ENCODE measurements at regions not wholly inside any gene's neighbourhood (a gene's known extent, or its start where the extent isn't known, plus 50 kb on each side); places are given as distances from the start of the nearest gene placed in this dataset.

DNA sequence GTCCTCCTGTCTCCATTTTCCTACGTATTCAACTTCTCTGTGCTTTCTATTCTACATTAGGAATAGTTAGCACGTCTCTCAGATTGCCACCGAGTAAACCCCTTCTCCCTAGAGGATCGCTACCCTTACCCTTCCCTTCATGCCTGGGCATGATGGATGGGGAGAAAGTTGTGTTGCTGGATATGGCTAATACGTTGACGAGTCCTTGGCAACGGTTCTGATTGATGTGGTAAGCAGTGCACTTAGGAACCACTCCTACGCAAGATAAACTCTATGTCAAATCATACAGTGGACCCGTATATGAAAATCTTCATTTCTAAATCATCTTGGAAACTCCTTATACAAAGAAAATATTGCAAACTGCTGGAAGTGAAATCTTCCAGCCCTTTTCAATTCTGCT is 224.5 kb downstream of the EFNB2 start:
- ATAC-seq (ENCODE audit: low read depth in 2 of 2) (no peak), DNase-seq (no peak)
- H3K4me3 ChIP-seq (ENCODE audit: low read depth, low read length): no peak overlapping the region
- Mint-ChIP-seq H3K27me3 (no peaks in the 10 kb centered on the region), H3K4me3 (no peak overlapping the region), H3K9me3 (peaks cover 0 to 12% (median 2%) of the 10 kb centered on the region in 7 donors), H3K4me1 (no peaks in the 10 kb centered on the region), H3K27ac (no peak overlapping the region), H3K36me3 (no peaks in the 10 kb centered on the region)
- no peaks in the 10 kb centered on the region for H3K9me3 ChIP-seq (ENCODE audit: control insufficient read depth in 2 of 2, low read length in 2 of 2)
- H3K27me3 ChIP-seq (ENCODE audit: control insufficient read depth, insufficient read depth, low read length): no peaks in the 10 kb centered on the region
- no peak overlapping the region for H3K27ac ChIP-seq (ENCODE audit: insufficient read depth, low read length, poor library complexity, severe bottlenecking)
- no peaks in the 10 kb centered on the region for H3K4me1 ChIP-seq (ENCODE audit: control insufficient read depth, insufficient read depth, low read length, poor library complexity, severe bottlenecking)
- no peaks in the 10 kb centered on the region for H3K36me3 ChIP-seq (ENCODE audit: control insufficient read depth, insufficient read depth, low read length)

- no peak overlapping the region for H3K27ac Mint-ChIP-seq
- no peaks in the 10 kb centered on the region for H3K36me3 Mint-ChIP-seq
- H3K36me3 ChIP-seq (ENCODE audit: control insufficient read depth, insufficient read depth, low read length): no peaks in the 10 kb centered on the region
- H3K4me3 Mint-ChIP-seq: no peak overlapping the region
- DNase-seq: no peak
- no peak overlapping the region for H3K27ac ChIP-seq (ENCODE audit: insufficient read depth, low read length, poor library complexity, severe bottlenecking)
- H3K27me3 Mint-ChIP-seq: no peaks in the 10 kb centered on the region
- H3K4me1 Mint-ChIP-seq: no peaks in the 10 kb centered on the region
- H3K4me3 ChIP-seq (ENCODE audit: low read depth, low read length): no peak overlapping the region
- no peaks in the 10 kb centered on the region for H3K9me3 ChIP-seq (ENCODE audit: control insufficient read depth in 2 of 2, low read length in 2 of 2)
- H3K9me3 Mint-ChIP-seq: peaks cover 0 to 12% (median 2%) of the 10 kb centered on the region in 7 donors
- no peaks in the 10 kb centered on the region for H3K27me3 ChIP-seq (ENCODE audit: control insufficient read depth, insufficient read depth, low read length)
- no peak for ATAC-seq (ENCODE audit: low read depth in 2 of 2)
- no peaks in the 10 kb centered on the region for H3K4me1 ChIP-seq (ENCODE audit: control insufficient read depth, insufficient read depth, low read length, poor library complexity, severe bottlenecking)
Measured at GRCh38 chr13:106310291-106310865, 225.1 kb downstream of the EFNB2 start.

DNA sequence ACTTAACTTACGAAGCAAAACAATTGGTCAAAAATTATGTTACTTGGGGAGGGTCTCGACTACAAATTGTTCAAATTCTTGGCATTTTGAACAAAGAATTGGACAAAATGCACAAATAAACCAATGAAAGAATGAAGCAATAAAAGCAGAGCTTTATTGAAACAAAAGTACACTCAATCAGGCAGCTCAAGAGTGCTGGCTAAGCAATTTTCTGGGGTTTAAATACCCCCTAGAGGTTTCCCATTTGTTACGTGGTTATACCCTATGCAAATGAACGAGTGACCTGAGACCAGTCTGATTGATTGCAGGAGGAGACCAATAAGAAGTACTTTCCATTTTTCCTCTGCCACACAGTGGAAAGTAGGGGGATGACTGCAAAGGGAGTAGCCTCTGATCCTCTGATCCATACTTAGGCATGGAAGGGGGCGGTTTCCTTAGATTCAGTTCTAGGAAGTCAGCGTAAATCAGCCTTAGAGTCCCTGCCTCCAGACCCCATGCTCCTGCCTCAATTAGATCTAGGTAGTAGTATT is 228.6 kb downstream of the EFNB2 start:
- Mint-ChIP-seq H3K27ac (no peak overlapping the region), H3K9me3 (peaks cover 0 to 12% (median 4%) of the 10 kb centered on the region in 7 donors), H3K4me1 (no peaks in the 10 kb centered on the region), H3K4me3 (no peak overlapping the region), H3K27me3 (no peaks in the 10 kb centered on the region), H3K36me3 (no peaks in the 10 kb centered on the region)
- no peak for DNase-seq
- Histone ChIP-seq H3K4me3 (ENCODE audit: low read depth, low read length) (no peak overlapping the region), H3K4me1 (ENCODE audit: control insufficient read depth, insufficient read depth, low read length, poor library complexity, severe bottlenecking) (no peaks in the 10 kb centered on the region), H3K27ac (ENCODE audit: insufficient read depth, low read length, poor library complexity, severe bottlenecking) (no peak overlapping the region), H3K36me3 (ENCODE audit: control insufficient read depth, insufficient read depth, low read length) (no peaks in the 10 kb centered on the region), H3K9me3 (ENCODE audit: control insufficient read depth in 2 of 2, low read length in 2 of 2) (no peaks in the 10 kb centered on the region), H3K27me3 (ENCODE audit: control insufficient read depth, insufficient read depth, low read length) (no peaks in the 10 kb centered on the region)
- ATAC-seq (ENCODE audit: low read depth in 2 of 2): no peak

DNA sequence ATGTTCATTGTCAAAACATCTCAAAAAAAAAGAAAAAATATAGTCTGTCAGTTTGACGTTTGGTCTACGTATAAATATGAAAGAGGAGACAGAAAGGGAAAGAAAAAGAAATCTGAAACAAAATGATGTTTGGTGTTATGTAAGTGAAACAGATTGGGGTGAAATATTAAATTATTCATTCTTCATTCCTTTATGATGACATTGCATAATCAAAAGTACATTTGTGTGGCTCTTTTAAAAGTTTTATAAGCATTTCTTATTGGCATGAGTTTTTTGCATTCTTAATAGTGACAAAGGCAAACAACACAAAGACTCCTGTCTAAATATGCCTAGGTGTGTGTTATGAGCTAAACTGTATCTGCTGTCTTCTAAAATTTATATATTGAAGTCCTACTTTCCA is 232.6 kb downstream of the EFNB2 start:
- peaks cover 0 to 17% (median 4%) of the 10 kb centered on the region in 7 donors for H3K9me3 Mint-ChIP-seq
- DNase-seq (no peak), ATAC-seq (ENCODE audit: low read depth in 2 of 2) (no peak)
- no peaks in the 10 kb centered on the region for H3K4me1 ChIP-seq (ENCODE audit: control insufficient read depth, insufficient read depth, low read length, poor library complexity, severe bottlenecking)
- H3K4me1 Mint-ChIP-seq: no peaks in the 10 kb centered on the region
- no peaks in the 10 kb centered on the region for H3K9me3 ChIP-seq (ENCODE audit: control insufficient read depth in 2 of 2, low read length in 2 of 2)
- no peak overlapping the region for H3K27ac ChIP-seq (ENCODE audit: insufficient read depth, low read length, poor library complexity, severe bottlenecking)
- no peak overlapping the region for H3K4me3 ChIP-seq (ENCODE audit: low read depth, low read length)
- no peak overlapping the region for H3K27ac Mint-ChIP-seq
- H3K27me3 ChIP-seq (ENCODE audit: control insufficient read depth, insufficient read depth, low read length): no peaks in the 10 kb centered on the region
- no peaks in the 10 kb centered on the region for H3K27me3 Mint-ChIP-seq
- no peaks in the 10 kb centered on the region for H3K36me3 Mint-ChIP-seq
- H3K36me3 ChIP-seq (ENCODE audit: control insufficient read depth, insufficient read depth, low read length): no peaks in the 10 kb centered on the region
- H3K4me3 Mint-ChIP-seq: no peak overlapping the region

DNA sequence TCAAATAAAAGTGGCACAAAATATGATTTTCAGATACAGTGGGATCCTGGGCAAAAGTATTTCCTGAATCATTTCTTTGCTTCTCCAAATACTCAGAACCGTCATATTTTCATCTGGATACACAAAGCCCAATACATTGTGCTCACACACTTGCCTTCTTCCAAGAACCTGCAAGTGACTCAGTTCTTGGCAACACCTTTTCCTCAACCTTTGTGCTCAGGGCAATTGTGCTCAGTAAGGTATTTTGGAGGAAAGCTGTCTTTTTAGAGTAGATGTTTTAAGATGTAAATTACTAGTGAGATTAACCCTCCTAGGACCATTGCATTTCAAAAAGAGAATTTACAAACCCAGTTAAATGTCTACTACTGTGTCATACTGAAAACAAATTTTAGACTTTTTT is 233.5 kb downstream of the EFNB2 start:
- no peak overlapping the region for H3K27ac ChIP-seq (ENCODE audit: insufficient read depth, low read length, poor library complexity, severe bottlenecking)
- H3K4me1 Mint-ChIP-seq: no peaks in the 10 kb centered on the region
- ATAC-seq (ENCODE audit: low read depth in 2 of 2) (no peak), DNase-seq (no peak)
- H3K36me3 Mint-ChIP-seq: no peaks in the 10 kb centered on the region
- no peaks in the 10 kb centered on the region for H3K27me3 Mint-ChIP-seq
- no peak overlapping the region for H3K27ac Mint-ChIP-seq
- H3K4me3 ChIP-seq (ENCODE audit: low read depth, low read length): no peak overlapping the region
- no peaks in the 10 kb centered on the region for H3K27me3 ChIP-seq (ENCODE audit: control insufficient read depth, insufficient read depth, low read length)
- no peaks in the 10 kb centered on the region for H3K4me1 ChIP-seq (ENCODE audit: control insufficient read depth, insufficient read depth, low read length, poor library complexity, severe bottlenecking)
- no peaks in the 10 kb centered on the region for H3K36me3 ChIP-seq (ENCODE audit: control insufficient read depth, insufficient read depth, low read length)
- no peak overlapping the region for H3K4me3 Mint-ChIP-seq
- H3K9me3 ChIP-seq (ENCODE audit: control insufficient read depth in 2 of 2, low read length in 2 of 2): no peaks in the 10 kb centered on the region
- H3K9me3 Mint-ChIP-seq: peaks cover 0 to 12% (median 3%) of the 10 kb centered on the region in 7 donors

DNA sequence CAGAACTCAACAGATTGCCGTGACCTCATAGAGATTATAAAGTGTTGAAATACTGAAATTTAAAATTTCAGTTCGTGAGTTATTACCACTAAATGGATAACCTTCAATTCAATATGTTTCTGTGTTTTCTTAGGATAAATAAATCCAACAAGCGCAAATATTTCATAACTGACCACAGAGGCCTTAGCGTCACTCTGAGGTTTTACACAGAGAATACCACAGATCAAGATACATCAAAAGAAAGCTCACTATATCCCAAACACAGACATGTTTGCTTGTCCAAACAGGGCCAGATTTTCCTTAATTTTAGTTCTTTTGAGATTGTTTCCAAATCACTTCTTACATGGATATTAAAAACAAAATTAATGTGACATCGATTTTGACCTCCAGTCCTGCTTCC is 235.8 kb downstream of the EFNB2 start:
- H3K4me3 Mint-ChIP-seq: no peak overlapping the region
- no peaks in the 10 kb centered on the region for H3K4me1 ChIP-seq (ENCODE audit: control insufficient read depth, insufficient read depth, low read length, poor library complexity, severe bottlenecking)
- peaks cover 0 to 5% (median 2%) of the 10 kb centered on the region in 7 donors for H3K9me3 Mint-ChIP-seq
- H3K27me3 Mint-ChIP-seq: no peaks in the 10 kb centered on the region
- H3K36me3 ChIP-seq (ENCODE audit: control insufficient read depth, insufficient read depth, low read length): no peaks in the 10 kb centered on the region
- no peaks in the 10 kb centered on the region for H3K9me3 ChIP-seq (ENCODE audit: control insufficient read depth in 2 of 2, low read length in 2 of 2)
- no peak for ATAC-seq (ENCODE audit: low read depth in 2 of 2)
- H3K27ac Mint-ChIP-seq: no peak overlapping the region
- H3K4me1 Mint-ChIP-seq: no peaks in the 10 kb centered on the region
- no peak overlapping the region for H3K27ac ChIP-seq (ENCODE audit: insufficient read depth, low read length, poor library complexity, severe bottlenecking)
- H3K27me3 ChIP-seq (ENCODE audit: control insufficient read depth, insufficient read depth, low read length): no peaks in the 10 kb centered on the region
- H3K36me3 Mint-ChIP-seq: no peaks in the 10 kb centered on the region
- H3K4me3 ChIP-seq (ENCODE audit: low read depth, low read length): no peak overlapping the region
- no peak for DNase-seq

GRCh38 chr13:106297283-106297682 is 238.2 kb downstream of the EFNB2 start:
- H3K36me3 ChIP-seq (ENCODE audit: control insufficient read depth, insufficient read depth, low read length): no peaks in the 10 kb centered on the region
- H3K4me3 Mint-ChIP-seq: no peak overlapping the region
- H3K27me3 ChIP-seq (ENCODE audit: control insufficient read depth, insufficient read depth, low read length): no peaks in the 10 kb centered on the region
- H3K4me1 Mint-ChIP-seq: no peaks in the 10 kb centered on the region
- H3K27ac ChIP-seq (ENCODE audit: insufficient read depth, low read length, poor library complexity, severe bottlenecking): no peak overlapping the region
- DNase-seq: no peak
- no peak for ATAC-seq (ENCODE audit: low read depth in 2 of 2)
- H3K27me3 Mint-ChIP-seq: no peaks in the 10 kb centered on the region
- H3K4me1 ChIP-seq (ENCODE audit: control insufficient read depth, insufficient read depth, low read length, poor library complexity, severe bottlenecking): no peaks in the 10 kb centered on the region
- H3K9me3 Mint-ChIP-seq: peaks cover 0 to 5% (median 0%) of the 10 kb centered on the region in 7 donors
- H3K4me3 ChIP-seq (ENCODE audit: low read depth, low read length): no peak overlapping the region
- no peaks in the 10 kb centered on the region for H3K36me3 Mint-ChIP-seq
- H3K9me3 ChIP-seq (ENCODE audit: control insufficient read depth in 2 of 2, low read length in 2 of 2): no peaks in the 10 kb centered on the region
- no peak overlapping the region for H3K27ac Mint-ChIP-seq

DNA sequence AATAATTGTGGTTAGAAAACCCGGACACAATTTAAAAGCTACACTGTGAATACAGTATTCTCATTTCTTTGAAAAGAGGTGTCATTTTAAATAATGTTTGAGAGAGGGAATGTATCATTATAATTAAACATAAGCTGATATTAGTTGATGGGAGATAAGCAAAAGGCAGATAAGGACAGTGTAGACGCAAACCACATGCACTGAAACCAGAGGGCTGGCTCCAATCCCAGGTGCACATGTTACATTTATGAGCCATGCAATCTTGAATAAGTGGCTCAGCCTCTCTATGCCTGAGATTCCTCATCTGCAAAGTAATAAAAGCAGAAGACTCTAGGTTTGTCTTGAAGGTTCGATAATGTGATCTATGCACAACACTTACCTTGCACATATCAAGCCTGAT is 238.7 kb downstream of the EFNB2 start:
- no peak for ATAC-seq (ENCODE audit: low read depth in 2 of 2)
- Mint-ChIP-seq H3K9me3 (peaks cover 0 to 5% (median 0%) of the 10 kb centered on the region in 7 donors), H3K27me3 (no peaks in the 10 kb centered on the region)

More for the DNA sequence above, 238.7 kb downstream of the EFNB2 start:
- Histone ChIP-seq H3K9me3 (ENCODE audit: control insufficient read depth in 2 of 2, low read length in 2 of 2) (no peaks in the 10 kb centered on the region), H3K4me3 (ENCODE audit: low read depth, low read length) (no peak overlapping the region), H3K27ac (ENCODE audit: insufficient read depth, low read length, poor library complexity, severe bottlenecking) (no peak overlapping the region), H3K36me3 (ENCODE audit: control insufficient read depth, insufficient read depth, low read length) (no peaks in the 10 kb centered on the region), H3K4me1 (ENCODE audit: control insufficient read depth, insufficient read depth, low read length, poor library complexity, severe bottlenecking) (no peaks in the 10 kb centered on the region), H3K27me3 (ENCODE audit: control insufficient read depth, insufficient read depth, low read length) (no peaks in the 10 kb centered on the region)
- no peak for DNase-seq
- Mint-ChIP-seq H3K4me1 (no peaks in the 10 kb centered on the region), H3K27ac (no peak overlapping the region), H3K4me3 (no peak overlapping the region), H3K36me3 (no peaks in the 10 kb centered on the region)

Measured in CD4-positive, CD25-positive, alpha-beta regulatory T cell (primary cell).